PC-9 (cell line): ENCODE measurements at regions not wholly inside any gene's neighbourhood (a gene's known extent, or its start where the extent isn't known, plus 50 kb on each side); places are given as distances from the start of the nearest gene placed in this dataset.

Experiments
- BruUV-seq: library from RNA; stranded (reverse); fragments of 400-500 nt; replicated peaks from 2 replicates; lab custom pipeline; 2021; lab: Mats Ljungman, UMichigan
- CTCF ChIA-PET: fragments of 300-600 bp; sonication (Branson Sonifier 250); formaldehyde crosslinking; loops from one replicate; lab custom pipeline; 2022; ENCODE audit warnings: antibody characterized with exemption; lab: Charles Lee
- POLR2A ChIA-PET: fragments of 300-600 bp; sonication (Branson Sonifier 250); formaldehyde crosslinking; loops from one replicate; lab custom pipeline; 2022; ENCODE audit warnings: antibody characterized with exemption; ENCODE audit not compliant: unreplicated experiment; lab: Charles Lee
- DNase-seq, 2 experiments: peaks; one replicate each; pipeline versions ENCODE4 v3.0.0 to v3.0.0-alpha.2; 2015 to 2022; ENCODE audit warnings: mixed read lengths in 1 of 2
- H2AFZ ChIP-seq: fragments of 200-600 bp; sonication (generic); 2 replicates; pipeline ENCODE4 v1.8.1; 2017; ENCODE audit warnings: antibody characterized with exemption
- H3F3A ChIP-seq: fragments of 200-600 bp; sonication (generic); 2 replicates; pipeline ENCODE4 v1.8.1; 2017; ENCODE audit warnings: antibody characterized with exemption, mild to moderate bottlenecking, low read depth; ENCODE audit not compliant: insufficient read depth
- H3K27ac ChIP-seq: fragments of 200-600 bp; sonication (generic); 2 replicates; pipeline ENCODE4 v1.6.1; 2016; ENCODE audit warnings: mixed run types
- H3K27me3 ChIP-seq: fragments of 200-600 bp; sonication (generic); 2 replicates; pipeline ENCODE4 v1.6.1; 2016; ENCODE audit warnings: low read depth, mixed run types; ENCODE audit not compliant: insufficient read depth
- H3K36me3 ChIP-seq: fragments of 200-600 bp; sonication (generic); 2 replicates; pipeline ENCODE4 v1.6.1; 2016; ENCODE audit warnings: low read depth, mixed run types
- H3K4me1 ChIP-seq: fragments of 200-600 bp; sonication (generic); replicated peaks from 2 replicates; pipeline ENCODE4 v1.6.1; 2016; ENCODE audit warnings: mixed run types; ENCODE audit not compliant: insufficient read depth
- H3K4me2 ChIP-seq: fragments of 200-600 bp; sonication (generic); 2 replicates; pipeline ENCODE4 v1.6.1; 2017; ENCODE audit warnings: mixed run types
- H3K4me3 ChIP-seq: fragments of 200-600 bp; sonication (generic); 2 replicates; pipeline ENCODE4 v1.6.1; 2016; ENCODE audit warnings: mixed run types
- H3K79me2 ChIP-seq: fragments of 200-600 bp; sonication (generic); 2 replicates; pipeline ENCODE4 v1.6.1; 2017; ENCODE audit warnings: low read depth, mixed run types
- H3K9me2 ChIP-seq: fragments of 200-600 bp; sonication (generic); 2 replicates; pipeline ENCODE4 v1.8.1; 2017; ENCODE audit warnings: mild to moderate bottlenecking; ENCODE audit not compliant: insufficient read depth
- H3K9me3 ChIP-seq: fragments of 200-600 bp; sonication (generic); 2 replicates; pipeline ENCODE4 v1.8.1; 2016; ENCODE audit warnings: low read depth; ENCODE audit not compliant: insufficient read depth
- H4K20me1 ChIP-seq: fragments of 200-600 bp; sonication (generic); 2 replicates; pipeline ENCODE4 v1.8.1; 2017; ENCODE audit not compliant: insufficient read depth
- EZH2 ChIP-seq: fragments of 200-600 bp; sonication (generic); IDR thresholded peaks from 2 replicates; pipeline ENCODE4 v1.8.0; 2017; ENCODE audit warnings: antibody characterized with exemption, low read depth
- intact Hi-C: fragments of 100-400 bp; cut with micrococcal nuclease; formaldehyde crosslinking; loops from one replicate; pipeline ENCODE4 v1.10.0; 2022; ENCODE audit not compliant: unreplicated experiment
- TF ChIP-seq, protein P1 (sequence below): fragments of 200-600 bp; sonication (generic); conservative IDR thresholded peaks from 2 replicates; pipeline ENCODE4 v1.6.1; 2017; ENCODE audit warnings: mixed run types, antibody characterized with exemption, mild to moderate bottlenecking, moderate library complexity

DNA sequence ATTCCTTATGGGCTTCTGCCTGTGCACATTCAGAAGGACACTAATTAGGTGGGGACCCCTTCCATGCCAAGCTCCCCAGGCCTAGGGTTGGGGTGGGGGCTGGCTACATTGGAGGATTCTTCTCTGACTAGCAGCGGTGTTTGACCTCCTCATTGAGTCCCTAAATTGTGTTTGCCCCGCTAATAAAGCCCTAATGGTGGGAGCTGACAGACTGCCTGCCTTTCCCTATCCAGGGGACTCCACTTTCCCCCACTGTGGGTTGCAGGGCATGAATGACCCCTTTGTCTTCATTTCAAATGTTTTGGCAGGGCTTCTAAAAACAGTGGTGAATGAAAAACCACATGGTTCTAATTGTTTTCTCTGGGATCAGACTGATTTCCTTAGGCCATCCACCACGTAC lies 476.8 kb upstream of the CDH11 start:
- H3K9me3 ChIP-seq = peaks cover 4% of the 10 kb centered on the region; the same call in 1 of the 2 replicates
- ChIA-PET POLR2A (no interaction called here), CTCF (no interaction called here)
- H3K79me2 ChIP-seq = no peaks in the 10 kb centered on the region
- BruUV-seq = no TSS peak
- DNase-seq = no peak
- intact Hi-C loops = no loop called here
- no peak overlapping the region for H3K4me2 ChIP-seq
- no peaks in the 10 kb centered on the region for H3K36me3 ChIP-seq
- H3K9me2 ChIP-seq = no peaks in the 10 kb centered on the region
- H3K4me3 ChIP-seq = no peak overlapping the region
- no peaks in the 10 kb centered on the region for H3F3A ChIP-seq
- no peak overlapping the region for H2AFZ ChIP-seq
- H3K27me3 ChIP-seq = no peaks in the 10 kb centered on the region
- no peaks in the 10 kb centered on the region for H3K4me1 ChIP-seq
- TF ChIP-seq EZH2 = no peak
- TF ChIP-seq, protein P1, sequence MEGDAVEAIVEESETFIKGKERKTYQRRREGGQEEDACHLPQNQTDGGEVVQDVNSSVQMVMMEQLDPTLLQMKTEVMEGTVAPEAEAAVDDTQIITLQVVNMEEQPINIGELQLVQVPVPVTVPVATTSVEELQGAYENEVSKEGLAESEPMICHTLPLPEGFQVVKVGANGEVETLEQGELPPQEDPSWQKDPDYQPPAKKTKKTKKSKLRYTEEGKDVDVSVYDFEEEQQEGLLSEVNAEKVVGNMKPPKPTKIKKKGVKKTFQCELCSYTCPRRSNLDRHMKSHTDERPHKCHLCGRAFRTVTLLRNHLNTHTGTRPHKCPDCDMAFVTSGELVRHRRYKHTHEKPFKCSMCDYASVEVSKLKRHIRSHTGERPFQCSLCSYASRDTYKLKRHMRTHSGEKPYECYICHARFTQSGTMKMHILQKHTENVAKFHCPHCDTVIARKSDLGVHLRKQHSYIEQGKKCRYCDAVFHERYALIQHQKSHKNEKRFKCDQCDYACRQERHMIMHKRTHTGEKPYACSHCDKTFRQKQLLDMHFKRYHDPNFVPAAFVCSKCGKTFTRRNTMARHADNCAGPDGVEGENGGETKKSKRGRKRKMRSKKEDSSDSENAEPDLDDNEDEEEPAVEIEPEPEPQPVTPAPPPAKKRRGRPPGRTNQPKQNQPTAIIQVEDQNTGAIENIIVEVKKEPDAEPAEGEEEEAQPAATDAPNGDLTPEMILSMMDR = no peak
- H4K20me1 ChIP-seq = no peaks in the 10 kb centered on the region
- no peak overlapping the region for H3K27ac ChIP-seq

DNA sequence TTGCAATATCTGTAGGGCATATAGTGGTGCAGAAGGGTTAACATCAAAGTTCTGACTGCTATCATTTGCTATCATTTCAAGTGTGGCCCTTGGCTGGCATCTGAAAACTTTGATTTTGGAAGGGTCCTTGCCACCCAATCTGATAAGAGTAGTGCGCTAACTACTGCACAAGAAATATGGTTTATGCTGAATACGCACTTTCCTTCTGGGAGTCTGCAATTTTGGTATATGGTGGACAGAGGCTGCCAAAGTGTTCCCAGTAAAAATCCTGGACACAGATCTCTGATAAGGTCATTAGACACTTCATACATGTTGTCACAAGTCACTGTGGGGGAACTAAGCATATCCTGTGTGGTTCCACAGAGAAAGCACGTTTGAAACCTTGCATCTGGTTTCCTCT lies 461.6 kb upstream of the CDH11 start:
- H3K27me3 ChIP-seq = peaks cover 3% of the 10 kb centered on the region; the same call in 1 of the 2 replicates
- H3F3A ChIP-seq = no peaks in the 10 kb centered on the region
- intact Hi-C loops = no loop called here
- POLR2A ChIA-PET = no interaction called here
- no peaks in the 10 kb centered on the region for H4K20me1 ChIP-seq
- no peak for TF ChIP-seq EZH2
- TF ChIP-seq, protein P1 = no peak
- H2AFZ ChIP-seq = no peak overlapping the region
- no peaks in the 10 kb centered on the region for H3K79me2 ChIP-seq
- no peak for DNase-seq
- H3K36me3 ChIP-seq = no peaks in the 10 kb centered on the region
- no peak overlapping the region for H3K4me3 ChIP-seq
- no TSS peak for BruUV-seq
- H3K9me2 ChIP-seq = no peaks in the 10 kb centered on the region; the same call in 1 of the 2 replicates
- no peak overlapping the region for H3K27ac ChIP-seq
- no peak overlapping the region for H3K4me2 ChIP-seq
- no peaks in the 10 kb centered on the region for H3K4me1 ChIP-seq
- CTCF ChIA-PET = no interaction called here
- no peaks in the 10 kb centered on the region; the same call in 1 of the 2 replicates for H3K9me3 ChIP-seq

DNA sequence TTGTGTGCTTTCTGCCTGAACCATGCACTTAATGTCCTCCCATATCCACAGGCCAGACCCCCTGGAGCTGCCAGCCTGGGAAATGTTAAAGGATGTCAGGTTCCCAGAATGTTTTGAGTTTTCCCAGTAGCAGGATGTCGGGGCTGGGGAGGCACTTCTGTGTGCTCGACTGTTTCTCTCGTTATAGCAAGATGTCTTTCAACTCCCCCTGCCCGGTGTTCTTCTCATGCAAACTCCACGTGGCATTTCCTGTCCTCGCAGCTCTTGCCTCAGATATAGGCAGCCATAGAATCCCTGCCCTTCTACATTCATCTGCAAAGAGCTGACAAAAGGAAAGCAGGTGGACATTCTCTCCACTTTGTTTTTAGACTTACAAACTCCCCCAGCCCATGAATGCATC lies 457.2 kb upstream of the CDH11 start:
- CTCF ChIA-PET = no interaction called here
- no peak for TF ChIP-seq EZH2
- TF ChIP-seq, protein P1 = no peak
- Histone ChIP-seq H2AFZ (no peak overlapping the region), H3K27ac (no peak overlapping the region), H3K9me2 (no peaks in the 10 kb centered on the region), H3F3A (no peaks in the 10 kb centered on the region), H3K4me2 (no peak overlapping the region), H3K4me1 (no peaks in the 10 kb centered on the region), H3K79me2 (no peaks in the 10 kb centered on the region), H3K36me3 (no peaks in the 10 kb centered on the region), H4K20me1 (no peaks in the 10 kb centered on the region), H3K27me3 (peaks cover 3% of the 10 kb centered on the region; the same call in 1 of the 2 replicates), H3K4me3 (no peak overlapping the region), H3K9me3 (no peaks in the 10 kb centered on the region)
- POLR2A ChIA-PET = no interaction called here
- BruUV-seq = no TSS peak
- DNase-seq = no peak
- intact Hi-C loops = no loop called here
